GM23338 (cell line): ENCODE measurements at regions not wholly inside any gene's neighbourhood (a gene's known extent, or its start where the extent isn't known, plus 50 kb on each side); places are given as distances from the start of the nearest gene placed in this dataset. TPM values are rescaled to one million over a fixed set of nuclear protein-coding genes. Genes with fewer than 3 reads are reported as not detected.

Experiments
- ATAC-seq: fragments of 200-7000 bp; cut with Tn5 transposase; 3 replicates; pipeline ENCODE4 v1.9.1; 2020
- DNase-seq: peaks from one replicate; pipeline ENCODE4 v3.0.0-alpha.2; 2015; ENCODE audit warnings: low spot score
- H2AFZ ChIP-seq: fragments of 200-600 bp; sonication (generic); 2 replicates; pipeline ENCODE4 v1.8.0; 2016; ENCODE audit warnings: antibody characterized with exemption, mild to moderate bottlenecking, moderate library complexity
- H3F3A ChIP-seq: fragments of 200-600 bp; sonication (generic); replicated peaks from 2 replicates; pipeline ENCODE4 v1.8.0; 2017; ENCODE audit warnings: antibody characterized with exemption, mixed run types, low read depth
- H3K27ac ChIP-seq: fragments of 200-600 bp; sonication (generic); 2 replicates; pipeline ENCODE4 v1.6.1; 2016; ENCODE audit warnings: low read depth
- H3K27me3 ChIP-seq: fragments of 200-600 bp; sonication (generic); 2 replicates; pipeline ENCODE4 v1.8.0; 2016; ENCODE audit warnings: mild to moderate bottlenecking, mixed run types, moderate library complexity; ENCODE audit not compliant: insufficient read depth
- H3K36me3 ChIP-seq: fragments of 200-600 bp; sonication (generic); 2 replicates; pipeline ENCODE4 v1.8.0; 2016; ENCODE audit warnings: mild to moderate bottlenecking; ENCODE audit not compliant: insufficient read depth
- H3K4me1 ChIP-seq: fragments of 200-600 bp; sonication (generic); 2 replicates; pipeline ENCODE4 v1.8.0; 2016; ENCODE audit warnings: mild to moderate bottlenecking, moderate library complexity; ENCODE audit not compliant: insufficient read depth
- H3K4me2 ChIP-seq: fragments of 200-600 bp; sonication (generic); 2 replicates; pipeline ENCODE4 v1.7.1; 2017; ENCODE audit warnings: mixed run types
- H3K4me3 ChIP-seq: fragments of 200-600 bp; sonication (generic); 2 replicates; pipeline ENCODE4 v1.6.1; 2016; ENCODE audit warnings: mixed run types
- H3K79me2 ChIP-seq: fragments of 200-600 bp; sonication (generic); replicated peaks from 2 replicates; pipeline ENCODE4 v1.8.0; 2017; ENCODE audit warnings: mild to moderate bottlenecking; ENCODE audit not compliant: insufficient read depth
- H3K9me2 ChIP-seq: fragments of 200-600 bp; sonication (generic); 2 replicates; pipeline ENCODE4 v1.8.0; 2017; ENCODE audit not compliant: insufficient read depth
- H4K20me1 ChIP-seq: fragments of 200-600 bp; sonication (generic); replicated peaks from 2 replicates; pipeline ENCODE4 v1.8.0; 2017; ENCODE audit warnings: mild to moderate bottlenecking; ENCODE audit not compliant: insufficient read depth
- H3K27ac Mint-ChIP-seq: 2 replicates; pipeline ENCODE4 v1.8.0; 2020; ENCODE audit warnings: inconsistent platforms, mild to moderate bottlenecking, moderate library complexity, mixed read lengths
- H3K27me3 Mint-ChIP-seq: 3 replicates; pipeline ENCODE4 v1.8.0; 2022; ENCODE audit warnings: low read depth, mild to moderate bottlenecking, moderate library complexity, mixed read lengths, inconsistent platforms; ENCODE audit not compliant: insufficient read depth, poor library complexity
- H3K36me3 Mint-ChIP-seq: 3 replicates; pipeline ENCODE4 v1.8.0; 2021; ENCODE audit warnings: low read depth, mild to moderate bottlenecking, inconsistent platforms, moderate library complexity, mixed read lengths
- H3K4me1 Mint-ChIP-seq: 3 replicates; pipeline ENCODE4 v1.8.0; 2020; ENCODE audit warnings: mild to moderate bottlenecking, inconsistent platforms, mixed read lengths
- H3K4me3 Mint-ChIP-seq: 3 replicates; pipeline ENCODE4 v1.8.0; 2021; ENCODE audit warnings: moderate library complexity, mild to moderate bottlenecking, inconsistent platforms, mixed read lengths
- H3K9me3 Mint-ChIP-seq: 3 replicates; pipeline ENCODE4 v1.8.0; 2020; ENCODE audit warnings: moderate library complexity, mild to moderate bottlenecking, inconsistent platforms, mixed read lengths
- CTCF ChIP-seq, 2 experiments: fragments of 200-600 bp in 1 of 2; sonication (generic) in 1 of 2; conservative IDR thresholded peaks; 2 replicates each; pipeline versions ENCODE4 v1.5.1 to v1.6.1; 2016 to 2017; ENCODE audit warnings: antibody characterized with exemption in 2 of 2, low read depth in 2 of 2, mild to moderate bottlenecking in 2 of 2, moderate library complexity in 1 of 2
- ETS1 ChIP-seq: IDR thresholded peaks from 2 replicates; pipeline ENCODE4 v1.6.1; 2016; ENCODE audit warnings: antibody characterized with exemption
- JUNB ChIP-seq: IDR thresholded peaks from one replicate; pipeline ENCODE4 v1.6.1; 2016; ENCODE audit warnings: antibody characterized with exemption; ENCODE audit not compliant: unreplicated experiment
- NANOG ChIP-seq: IDR thresholded peaks from 2 replicates; pipeline ENCODE4 v1.6.1; 2016; ENCODE audit warnings: antibody characterized with exemption, borderline replicate concordance
- POLR2AphosphoS5 ChIP-seq: IDR thresholded peaks from 2 replicates; pipeline ENCODE4 v1.6.1; 2016; ENCODE audit warnings: antibody characterized with exemption, low read depth
- REST ChIP-seq: IDR thresholded peaks from one replicate; pipeline ENCODE4 v1.6.1; 2018; ENCODE audit warnings: antibody characterized with exemption; ENCODE audit not compliant: unreplicated experiment
- STAT1 ChIP-seq: IDR thresholded peaks from one replicate; pipeline ENCODE4 v1.6.1; 2016; ENCODE audit warnings: antibody characterized with exemption; ENCODE audit not compliant: unreplicated experiment
- ZNF331 ChIP-seq: fragments of 250-450 bp; sonication (Bioruptor Pico); IDR thresholded peaks from 2 replicates; pipeline ENCODE4 v1.5.0; 2020; ENCODE audit warnings: low read depth, mild to moderate bottlenecking, moderate library complexity
- small RNA-seq: library from RNA; depleted of rRNA; stranded (forward); fragments of <200 nt; gene quantifications from one replicate; pipeline ENCODE3, GENCODE V24; 2014; ENCODE audit warnings: low replicate concordance

- TF ChIP-seq ETS1 (no peak), JUNB (no peak), CTCF (conservative IDR thresholded peaks at IDR 0.05; ENCODE audit: low read depth in 2 of 2) (no peak)
Measured at GRCh38 chr2:201536046-201536445, 84.5 kb downstream of the STRADB start (continued).

- Histone ChIP-seq H3K27ac (no peak overlapping the region), H3K9me2 (peaks cover 6% of the 10 kb centered on the region; the same call in 1 of the 2 replicates), H3K36me3 (no peaks in the 10 kb centered on the region), H3K4me3 (no peak overlapping the region), H2AFZ (no peak overlapping the region), H3K79me2 (no peaks in the 10 kb centered on the region), H3K4me2 (no peak overlapping the region), H4K20me1 (no peaks in the 10 kb centered on the region), H3K4me1 (no peaks in the 10 kb centered on the region), H3K27me3 (no peaks in the 10 kb centered on the region), H3F3A (no peaks in the 10 kb centered on the region)
- no peak overlapping the region for H3K27ac Mint-ChIP-seq
- H3K4me1 Mint-ChIP-seq: no peaks in the 10 kb centered on the region
- TF ChIP-seq ZNF331 (CRISPR knock-in tag): no peak
- TF ChIP-seq CTCF (conservative IDR thresholded peaks at IDR 0.05; ENCODE audit: low read depth in 2 of 2): no peak
- TF ChIP-seq JUNB: no peak
- no peak for TF ChIP-seq ETS1
- no peak for TF ChIP-seq NANOG
- TF ChIP-seq STAT1: no peak
- no peak for TF ChIP-seq REST
- no peak for TF ChIP-seq POLR2AphosphoS5
- no peak for ATAC-seq
- no peak overlapping the region for H3K4me3 Mint-ChIP-seq
- no peaks in the 10 kb centered on the region for H3K36me3 Mint-ChIP-seq
- H3K9me3 Mint-ChIP-seq: peaks cover 17% of the 10 kb centered on the region; the same call in 2 of the 3 replicates
- DNase-seq: no peak
- H3K27me3 Mint-ChIP-seq: no peaks in the 10 kb centered on the region
Measured at GRCh38 chr2:201532686-201533304, 81.3 kb downstream of the STRADB start.

Small RNA genes lying in the stretch of these regions (small RNA-seq; reads per million reads assigned to genes)
- not detected for gene MTND4LP16
